ENCODE measurements at regions not wholly inside any gene's neighbourhood (a gene's known extent, or its start where the extent isn't known, plus 50 kb on each side); places are given as distances from the start of the nearest gene placed in this dataset.

DNA sequence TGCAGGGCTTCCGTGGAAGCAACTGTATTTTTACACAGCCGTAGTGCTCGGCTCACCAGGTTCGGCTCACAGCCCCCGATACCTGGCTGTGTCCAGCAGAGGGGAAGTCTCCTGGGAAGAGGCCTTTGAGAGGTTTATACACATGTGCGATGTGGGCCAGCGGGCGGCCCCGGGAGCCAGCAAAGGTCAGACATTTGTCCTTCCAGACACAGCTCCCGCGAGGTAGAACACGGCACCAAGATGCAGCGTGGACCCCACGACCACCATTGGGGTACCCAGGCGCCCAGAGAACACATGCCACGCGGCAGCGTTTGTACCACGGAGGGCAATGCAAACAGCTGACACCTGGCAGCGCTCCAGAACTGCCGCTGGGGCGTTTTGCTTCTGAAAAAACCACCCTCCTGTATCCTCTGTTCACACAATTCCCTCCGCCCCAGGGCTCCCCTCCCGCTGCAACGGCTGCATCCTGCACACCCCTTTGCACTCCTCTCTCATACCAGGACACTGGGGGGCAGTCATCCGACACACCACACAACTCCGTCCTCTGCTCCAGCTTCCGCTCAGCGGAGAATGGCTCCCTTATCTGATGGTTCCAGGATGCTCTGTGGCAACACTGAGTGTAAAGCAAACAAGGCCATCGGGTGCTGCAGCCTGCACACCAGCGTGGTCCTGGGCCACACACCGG lies 235.3 kb downstream of the SYK start:
- Histone ChIP-seq H3K27me3 (ENCODE audit: control insufficient read depth, insufficient read depth, low read length) (no peaks in the 10 kb centered on the region), H3K27ac (ENCODE audit: low read depth, low read length) (no peak overlapping the region), H3K4me3 (ENCODE audit: low read depth, low read length) (no peak overlapping the region), H3K4me1 (ENCODE audit: control insufficient read depth, insufficient read depth, low read length) (peaks cover 16% of the 10 kb centered on the region), H3K9me3 (ENCODE audit: control insufficient read depth, insufficient read depth, low read length) (no peaks in the 10 kb centered on the region), H3K36me3 (ENCODE audit: control insufficient read depth, insufficient read depth, low read length) (no peaks in the 10 kb centered on the region)
- peak; percentile 22 to 90 (median 52) for DNase-seq (ENCODE audit: low read depth in 4 of 6, low spot score in 6 of 6)
- WGBS (ENCODE audit: insufficient coverage), result 26% methylated on average over 32 of the region's 32 CpGs

DNA sequence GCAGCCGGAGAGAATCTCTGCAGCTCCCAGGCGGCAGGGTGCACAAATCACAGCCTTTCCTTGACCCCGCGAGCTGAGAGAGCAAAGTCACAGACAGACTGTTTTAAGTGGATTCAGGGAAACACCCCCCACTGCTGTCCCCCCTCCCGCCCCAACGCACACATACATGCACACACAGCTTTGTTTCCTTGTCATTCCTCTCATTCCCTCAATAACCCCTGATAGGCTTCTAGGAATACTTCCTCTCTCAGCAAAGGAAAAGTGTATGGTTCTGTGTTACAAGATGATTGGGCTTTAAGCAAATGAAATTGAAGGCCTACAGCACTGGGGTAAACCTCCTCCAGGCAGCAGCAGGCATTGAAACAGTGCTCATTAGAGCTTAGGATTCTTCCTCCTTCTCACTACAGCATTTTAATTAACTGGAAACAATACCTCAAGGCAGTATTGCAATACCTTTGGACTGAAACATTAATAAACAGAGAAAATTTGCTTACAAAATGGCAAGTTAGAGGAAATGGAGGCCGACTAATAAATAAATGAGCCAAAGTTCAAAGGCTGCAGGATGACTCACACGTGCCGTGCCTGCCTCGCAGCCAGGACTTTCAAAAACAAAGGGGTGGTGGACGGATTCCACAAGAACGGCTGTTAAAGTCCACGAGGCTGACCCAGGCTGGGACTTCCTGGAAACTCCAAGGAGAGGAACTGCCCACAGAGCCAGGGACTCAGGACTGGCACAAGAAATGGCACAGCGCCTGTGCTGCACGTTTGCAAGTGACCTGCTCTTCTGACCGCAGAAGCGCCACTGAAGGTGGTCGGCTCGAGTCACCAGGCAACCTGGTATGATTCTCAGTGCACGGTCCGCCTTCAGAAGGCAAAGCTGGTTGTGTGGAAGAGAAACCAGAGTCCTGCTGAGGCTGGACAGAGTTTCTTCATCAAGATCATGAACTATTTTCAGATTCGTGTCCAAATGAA lies 236.2 kb downstream of the SYK start:
- no peak overlapping the region for H3K4me3 ChIP-seq (ENCODE audit: low read depth, low read length)
- no peak overlapping the region for H3K27ac ChIP-seq (ENCODE audit: low read depth, low read length)
- DNase-seq (ENCODE audit: low read depth in 4 of 6, low spot score in 6 of 6), result peak in 2 of 6 donors; percentile 25 to 46
- H3K36me3 ChIP-seq (ENCODE audit: control insufficient read depth, insufficient read depth, low read length), result no peaks in the 10 kb centered on the region
- no peaks in the 10 kb centered on the region for H3K9me3 ChIP-seq (ENCODE audit: control insufficient read depth, insufficient read depth, low read length)
- H3K27me3 ChIP-seq (ENCODE audit: control insufficient read depth, insufficient read depth, low read length), result no peaks in the 10 kb centered on the region
- H3K4me1 ChIP-seq (ENCODE audit: control insufficient read depth, insufficient read depth, low read length), result peaks cover 16% of the 10 kb centered on the region
- 46% methylated on average over 22 of the region's 22 CpGs for WGBS (ENCODE audit: insufficient coverage)

DNA sequence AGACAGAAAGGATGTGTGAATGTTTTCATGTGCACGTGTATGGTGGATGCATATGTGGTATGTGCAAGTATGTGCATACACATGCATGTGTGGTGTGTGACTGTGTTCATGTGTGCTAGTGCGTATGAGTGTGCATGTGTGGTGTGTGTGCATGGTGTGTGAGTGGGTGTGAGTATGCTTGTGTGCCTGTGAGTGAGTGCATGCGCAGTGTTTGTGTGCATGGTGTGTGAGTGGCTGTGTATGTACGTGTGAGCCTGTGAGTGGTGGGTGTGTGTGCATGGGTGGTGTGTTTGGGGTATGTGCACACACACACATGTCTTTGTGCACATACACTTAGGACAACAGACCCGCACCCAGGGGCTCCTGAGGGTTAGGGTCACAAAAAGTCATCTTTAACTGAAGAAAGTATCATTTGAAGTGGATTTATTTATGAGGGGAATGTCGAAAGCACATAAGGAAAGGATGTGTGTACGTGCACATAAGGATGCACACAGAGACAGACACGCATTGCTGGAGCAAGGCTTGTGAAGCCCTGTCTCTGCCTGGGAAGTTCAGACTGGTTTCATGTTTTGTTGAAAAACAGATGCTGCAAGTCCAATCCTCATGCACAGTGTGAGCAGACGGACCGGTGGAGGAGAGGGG lies 237.0 kb downstream of the SYK start:
- 86% methylated on average over 7 of the region's 10 CpGs for WGBS (ENCODE audit: insufficient coverage)
- no peaks in the 10 kb centered on the region for H3K36me3 ChIP-seq (ENCODE audit: control insufficient read depth, insufficient read depth, low read length)
- H3K27ac ChIP-seq (ENCODE audit: low read depth, low read length), result no peak overlapping the region
- peaks cover 16% of the 10 kb centered on the region for H3K4me1 ChIP-seq (ENCODE audit: control insufficient read depth, insufficient read depth, low read length)
- H3K27me3 ChIP-seq (ENCODE audit: control insufficient read depth, insufficient read depth, low read length), result no peaks in the 10 kb centered on the region
- DNase-seq (ENCODE audit: low read depth in 4 of 6, low spot score in 6 of 6), result no peak
- H3K4me3 ChIP-seq (ENCODE audit: low read depth, low read length), result no peak overlapping the region
- H3K9me3 ChIP-seq (ENCODE audit: control insufficient read depth, insufficient read depth, low read length), result no peaks in the 10 kb centered on the region

DNA sequence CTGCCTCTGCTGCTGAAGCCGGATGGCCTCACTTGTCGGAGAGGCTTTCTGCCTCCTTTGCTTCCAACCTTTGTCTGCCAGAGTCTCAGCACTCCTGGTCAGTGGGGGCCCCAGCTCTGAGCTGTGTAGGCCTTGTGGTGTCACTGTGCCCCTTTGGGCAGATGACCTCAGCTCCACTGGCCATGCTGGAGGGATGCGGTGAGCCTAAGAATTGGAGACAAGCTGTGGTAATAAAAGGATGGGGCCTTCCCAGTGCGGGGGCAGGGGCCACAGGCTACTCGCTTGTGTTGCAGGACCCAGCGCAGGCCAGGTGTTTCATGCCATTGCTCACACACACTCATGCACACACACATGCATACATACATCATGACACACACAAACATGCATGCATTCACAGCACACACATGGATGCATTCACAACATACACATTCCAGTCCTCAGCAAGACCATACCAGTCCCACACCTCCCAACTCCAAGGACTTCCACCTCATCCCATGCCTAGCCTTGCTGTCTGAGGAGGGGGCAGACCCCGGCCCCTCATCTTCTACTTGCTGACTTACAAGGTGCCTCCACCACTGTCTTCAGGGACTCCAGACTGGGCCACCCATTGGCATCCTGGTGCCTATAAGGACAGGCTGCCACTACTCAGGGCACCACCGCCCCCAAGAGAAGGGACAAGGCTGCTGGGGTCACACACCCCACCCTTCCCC lies 237.7 kb downstream of the SYK start:
- Histone ChIP-seq H3K27ac (ENCODE audit: low read depth, low read length) (no peak overlapping the region), H3K27me3 (ENCODE audit: control insufficient read depth, insufficient read depth, low read length) (no peaks in the 10 kb centered on the region)
- 87% methylated on average over 2 of the region's 8 CpGs for WGBS (ENCODE audit: insufficient coverage)

DNA sequence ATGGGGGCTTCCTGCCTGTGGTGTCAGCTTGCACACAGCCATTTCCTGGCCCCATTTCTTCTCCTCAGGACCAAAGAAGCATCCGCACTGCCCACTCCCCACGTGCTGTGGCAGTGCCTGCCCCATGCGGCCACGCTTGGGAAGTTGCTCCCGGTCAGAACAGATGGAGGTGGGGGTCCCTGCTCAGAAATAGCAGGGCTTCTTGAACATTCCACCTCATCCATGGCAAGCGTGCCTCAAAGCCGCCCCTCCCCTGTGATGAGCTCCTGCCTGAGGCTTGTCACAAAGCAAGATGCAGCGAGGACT lies 238.2 kb downstream of the SYK start:
- WGBS (ENCODE audit: insufficient coverage), result 86% methylated on average over 7 of the region's 8 CpGs

More for the DNA sequence above, 237.7 kb downstream of the SYK start:
- DNase-seq (ENCODE audit: low read depth in 4 of 6, low spot score in 6 of 6), result no peak
- no peaks in the 10 kb centered on the region for H3K36me3 ChIP-seq (ENCODE audit: control insufficient read depth, insufficient read depth, low read length)
- peaks cover 16% of the 10 kb centered on the region for H3K4me1 ChIP-seq (ENCODE audit: control insufficient read depth, insufficient read depth, low read length)
- H3K4me3 ChIP-seq (ENCODE audit: low read depth, low read length), result no peak overlapping the region
- no peaks in the 10 kb centered on the region for H3K9me3 ChIP-seq (ENCODE audit: control insufficient read depth, insufficient read depth, low read length)

DNA sequence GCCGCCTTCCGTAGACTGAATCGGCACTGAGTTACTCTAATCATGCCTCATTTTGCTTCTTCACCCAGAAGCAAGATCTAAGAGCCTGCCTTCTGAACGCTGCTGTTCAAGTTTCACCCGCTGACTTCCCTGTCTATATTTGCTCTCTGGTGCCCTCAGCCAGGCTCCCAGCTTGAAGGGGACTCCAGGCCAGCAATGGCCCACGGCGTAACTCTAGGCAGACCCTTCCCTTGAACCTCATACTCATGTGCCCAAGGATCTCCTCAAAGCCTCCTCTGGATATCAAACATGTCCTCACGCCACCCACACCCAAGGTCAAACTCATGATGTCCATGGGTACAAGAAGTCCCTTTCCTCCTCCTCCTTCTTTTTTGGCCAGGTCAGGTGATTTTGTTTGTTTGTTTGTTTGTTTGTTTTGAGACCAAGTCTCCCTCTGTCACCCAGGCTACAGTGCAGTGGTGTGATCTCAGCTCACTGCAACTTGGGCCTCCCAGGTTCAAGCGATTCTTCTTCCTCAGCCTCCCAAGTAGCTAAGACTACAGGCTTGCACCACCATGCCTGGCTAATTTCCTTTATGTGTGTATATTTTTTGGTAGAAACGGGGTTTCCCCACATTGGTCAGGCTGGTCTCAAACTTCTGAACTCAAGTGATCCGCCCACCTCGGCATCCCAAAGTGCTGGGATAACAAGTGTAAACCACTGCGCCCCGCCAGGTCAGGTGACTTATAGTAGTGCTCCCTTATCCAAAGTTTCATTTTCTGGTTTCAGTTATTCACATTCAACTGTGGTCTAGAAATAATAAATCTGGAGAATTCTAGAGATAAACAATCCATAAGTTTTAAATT lies 239.0 kb downstream of the SYK start:
- H3K36me3 ChIP-seq (ENCODE audit: control insufficient read depth, insufficient read depth, low read length), result no peaks in the 10 kb centered on the region
- H3K27ac ChIP-seq (ENCODE audit: low read depth, low read length), result no peak overlapping the region
- 97% methylated on average over 11 of the region's 14 CpGs for WGBS (ENCODE audit: insufficient coverage)
- no peaks in the 10 kb centered on the region for H3K9me3 ChIP-seq (ENCODE audit: control insufficient read depth, insufficient read depth, low read length)
- H3K4me3 ChIP-seq (ENCODE audit: low read depth, low read length), result no peak overlapping the region
- DNase-seq (ENCODE audit: low read depth in 4 of 6, low spot score in 6 of 6), result no peak
- H3K4me1 ChIP-seq (ENCODE audit: control insufficient read depth, insufficient read depth, low read length), result peaks cover 16% of the 10 kb centered on the region
- no peaks in the 10 kb centered on the region for H3K27me3 ChIP-seq (ENCODE audit: control insufficient read depth, insufficient read depth, low read length)

More for the DNA sequence above, 238.2 kb downstream of the SYK start:
- H3K4me1 ChIP-seq (ENCODE audit: control insufficient read depth, insufficient read depth, low read length), result peaks cover 16% of the 10 kb centered on the region
- H3K4me3 ChIP-seq (ENCODE audit: low read depth, low read length), result no peak overlapping the region
- no peak for DNase-seq (ENCODE audit: low read depth in 4 of 6, low spot score in 6 of 6)
- no peak overlapping the region for H3K27ac ChIP-seq (ENCODE audit: low read depth, low read length)
- H3K27me3 ChIP-seq (ENCODE audit: control insufficient read depth, insufficient read depth, low read length), result no peaks in the 10 kb centered on the region
- H3K9me3 ChIP-seq (ENCODE audit: control insufficient read depth, insufficient read depth, low read length), result no peaks in the 10 kb centered on the region
- H3K36me3 ChIP-seq (ENCODE audit: control insufficient read depth, insufficient read depth, low read length), result no peaks in the 10 kb centered on the region

DNA sequence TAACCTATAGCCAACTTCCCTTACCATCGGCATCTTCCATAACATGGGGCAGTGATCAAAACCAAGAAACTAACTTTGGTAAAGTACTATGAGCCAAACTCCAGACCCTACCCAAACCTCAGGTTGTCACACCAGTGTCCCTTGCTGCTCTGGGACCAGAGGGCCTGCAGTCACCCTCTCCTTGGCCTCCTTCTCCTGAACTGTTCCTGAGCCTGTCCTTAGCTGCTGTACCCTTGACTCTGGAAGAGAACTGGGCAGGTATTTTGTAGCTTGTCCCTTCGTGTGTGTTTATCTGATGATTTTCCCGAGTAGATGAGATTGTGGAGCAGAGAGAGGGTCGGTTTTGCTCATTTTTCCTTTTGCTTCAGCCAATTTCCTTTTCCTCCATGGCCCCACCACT lies 240.4 kb downstream of the SYK start:
- Histone ChIP-seq H3K27ac (ENCODE audit: low read depth, low read length) (no peak overlapping the region), H3K9me3 (ENCODE audit: control insufficient read depth, insufficient read depth, low read length) (no peaks in the 10 kb centered on the region), H3K4me3 (ENCODE audit: low read depth, low read length) (no peak overlapping the region), H3K4me1 (ENCODE audit: control insufficient read depth, insufficient read depth, low read length) (peaks cover 12% of the 10 kb centered on the region), H3K36me3 (ENCODE audit: control insufficient read depth, insufficient read depth, low read length) (no peaks in the 10 kb centered on the region), H3K27me3 (ENCODE audit: control insufficient read depth, insufficient read depth, low read length) (no peaks in the 10 kb centered on the region)
- no peak for DNase-seq (ENCODE audit: low read depth in 4 of 6, low spot score in 6 of 6)
- 92% methylated on average over 2 of the region's 4 CpGs for WGBS (ENCODE audit: insufficient coverage)

DNA sequence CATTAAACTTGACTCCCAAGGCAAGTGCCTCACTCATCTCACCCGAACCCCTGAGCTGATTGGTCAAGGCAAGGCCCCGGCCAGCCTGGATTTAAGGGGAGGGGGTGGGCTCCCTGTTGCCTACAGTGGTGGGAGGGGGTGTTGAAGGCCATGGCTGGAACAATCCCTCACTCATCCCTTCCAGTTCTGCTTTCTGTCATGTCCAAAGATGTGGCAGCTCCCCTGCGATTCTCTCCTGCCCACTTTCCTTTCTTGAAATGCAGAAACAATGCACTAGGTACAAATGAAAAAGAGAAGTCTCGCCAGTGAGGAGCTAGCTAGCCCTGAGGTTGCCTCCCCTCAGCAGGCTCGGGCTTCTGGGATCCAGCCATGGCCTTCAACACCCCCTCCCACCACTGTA lies 240.9 kb downstream of the SYK start:
- H3K9me3 ChIP-seq (ENCODE audit: control insufficient read depth, insufficient read depth, low read length), result no peaks in the 10 kb centered on the region
- no peak overlapping the region for H3K4me3 ChIP-seq (ENCODE audit: low read depth, low read length)
- no peak overlapping the region for H3K27ac ChIP-seq (ENCODE audit: low read depth, low read length)
- H3K27me3 ChIP-seq (ENCODE audit: control insufficient read depth, insufficient read depth, low read length), result no peaks in the 10 kb centered on the region
- peaks cover 7% of the 10 kb centered on the region for H3K4me1 ChIP-seq (ENCODE audit: control insufficient read depth, insufficient read depth, low read length)
- no peaks in the 10 kb centered on the region for H3K36me3 ChIP-seq (ENCODE audit: control insufficient read depth, insufficient read depth, low read length)
- DNase-seq (ENCODE audit: low read depth in 4 of 6, low spot score in 6 of 6), result no peak
- WGBS (ENCODE audit: insufficient coverage), result 90% methylated on average over 1 of the region's 5 CpGs

Data from spinal cord (tissue), 9 donors.